ENCODE measurements at regions not wholly inside any gene's neighbourhood (a gene's known extent, or its start where the extent isn't known, plus 50 kb on each side); places are given as distances from the start of the nearest gene placed in this dataset.

DNA sequence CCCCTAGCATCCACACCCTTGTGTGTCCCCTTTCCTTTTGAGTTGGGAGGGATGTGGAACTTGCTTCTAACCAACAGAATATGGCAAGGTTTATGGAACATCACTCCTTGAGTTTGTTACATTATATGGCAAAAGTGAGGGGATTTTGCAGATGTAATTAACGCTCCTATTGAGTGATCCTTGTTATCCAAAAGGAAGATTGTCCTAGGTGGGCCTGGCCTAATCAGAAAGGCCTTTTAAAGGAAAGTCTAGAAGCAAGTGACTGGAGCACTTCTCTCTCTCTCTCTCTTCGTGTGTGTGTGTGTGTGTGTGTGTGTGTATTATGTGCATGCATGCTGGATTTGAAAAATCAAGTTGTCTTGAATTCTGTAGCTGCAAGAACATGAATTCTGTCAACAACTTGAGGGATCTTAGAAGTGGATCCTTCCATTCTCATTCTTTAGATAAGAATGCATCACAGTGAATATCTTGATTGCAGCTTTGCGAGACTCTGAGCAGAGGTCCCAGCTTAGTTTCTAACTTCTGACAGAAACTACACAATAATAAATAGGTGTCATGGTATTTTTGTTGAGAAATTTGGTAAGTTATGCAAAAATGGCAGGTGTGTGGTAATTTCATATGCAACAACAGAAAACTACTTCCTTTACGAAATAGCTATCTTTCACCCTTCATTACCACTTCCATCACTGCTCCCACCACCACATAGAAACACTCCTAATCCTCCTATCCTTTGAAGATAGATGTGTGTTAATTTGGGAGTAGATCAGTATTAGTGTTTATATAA, 360.9 kb upstream of the CBLB start:
- FAIRE-seq: no peak

DNA sequence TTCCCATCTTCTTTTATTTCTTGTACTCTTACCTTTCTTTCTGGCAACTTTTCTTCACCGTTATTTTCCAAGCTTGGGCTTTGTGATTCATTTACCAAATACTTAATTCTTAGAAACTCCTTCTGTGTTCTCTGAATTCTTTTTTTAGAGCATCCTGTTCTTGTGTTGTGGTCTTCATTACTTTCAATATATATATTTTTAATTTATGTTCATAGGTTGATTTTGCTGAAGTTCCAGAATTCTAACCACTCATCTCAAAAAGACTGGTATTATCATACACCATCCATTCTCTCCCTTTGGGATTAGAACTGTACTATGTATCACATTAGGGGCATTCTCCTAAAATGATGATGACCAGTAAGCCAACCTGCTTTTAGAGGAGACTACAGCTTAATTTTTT, 362.3 kb upstream of the CBLB start:
- FAIRE-seq: no peak

DNA sequence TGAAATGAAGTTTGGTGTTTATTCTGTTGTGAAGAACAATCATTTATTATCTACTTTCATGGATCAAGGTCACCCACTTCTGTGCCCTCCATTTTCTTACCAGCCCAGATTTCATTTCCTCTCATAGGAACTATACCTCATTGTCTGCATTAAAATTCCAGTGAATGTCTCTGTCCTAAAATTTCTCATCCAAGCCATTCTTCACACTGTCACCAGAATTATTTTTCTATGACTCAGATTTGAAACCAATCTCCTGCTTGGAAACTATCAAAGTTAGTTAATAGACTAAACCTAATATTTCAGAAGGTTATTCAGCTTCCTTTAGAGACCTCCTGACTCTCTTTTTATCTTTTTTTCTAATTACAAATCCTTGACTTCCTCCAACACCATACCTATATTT, 364.1 kb upstream of the CBLB start:
- FAIRE-seq: no peak

DNA sequence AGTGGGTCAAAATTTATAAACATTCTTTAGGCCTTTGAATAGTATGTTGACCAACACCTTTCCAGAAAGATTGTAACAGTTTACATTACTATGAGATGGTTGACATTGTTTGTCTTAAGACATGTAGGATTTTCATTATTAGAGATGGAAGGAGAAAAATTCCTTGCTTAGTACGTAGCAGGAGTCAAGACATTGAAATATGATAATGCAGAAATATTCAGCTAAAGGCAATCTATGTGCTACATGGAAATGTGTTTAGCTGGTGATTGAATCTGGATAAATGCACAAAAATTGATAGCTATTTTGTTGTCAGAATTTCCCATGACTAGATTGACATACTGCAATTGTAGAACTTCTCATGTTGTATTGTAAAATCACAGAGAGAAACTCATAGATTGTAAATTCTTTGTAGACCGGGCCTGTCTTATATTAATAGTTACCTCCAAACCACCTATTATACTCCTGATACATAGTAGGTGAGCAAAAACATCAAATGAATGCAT, 370.4 kb upstream of the CBLB start:
- no peak for FAIRE-seq

DNA sequence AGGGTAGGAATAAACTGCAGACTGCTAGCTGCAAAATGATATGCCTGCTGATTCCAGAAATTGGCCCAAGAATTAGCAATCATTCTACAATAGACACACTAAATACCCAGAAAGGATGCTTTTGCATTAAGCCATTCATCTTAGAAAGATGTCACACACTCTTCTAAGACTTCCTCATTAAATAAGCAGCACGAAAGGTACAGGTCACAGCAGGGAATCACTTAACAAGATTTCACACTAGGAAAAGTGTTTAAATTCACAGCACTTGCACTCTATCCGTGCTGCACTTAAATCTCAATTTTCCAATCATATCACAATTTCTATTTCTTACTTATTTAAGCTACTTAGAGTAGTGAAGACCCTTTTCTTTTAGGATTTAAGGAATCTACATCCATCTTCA, 372.8 kb upstream of the CBLB start:
- no peak for FAIRE-seq

DNA sequence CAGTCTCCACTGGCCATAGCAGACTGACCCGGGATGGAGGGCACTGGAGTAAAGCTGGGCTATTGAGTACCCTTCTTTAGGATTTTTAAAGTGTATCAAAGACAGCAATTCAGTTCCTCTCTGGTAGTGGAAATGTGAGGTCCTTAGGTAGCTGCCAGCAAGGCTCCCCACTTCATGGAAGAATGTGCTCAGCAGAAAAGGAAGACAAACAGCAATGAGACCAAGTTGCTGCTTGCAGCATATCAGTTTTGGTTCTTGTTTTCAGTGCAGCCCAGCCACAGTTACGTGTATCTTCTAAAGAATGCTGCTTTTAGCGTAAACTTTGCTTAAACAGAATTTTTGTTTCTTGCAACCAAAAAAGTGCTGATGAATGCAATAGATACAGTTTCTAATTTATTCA, 374.0 kb upstream of the CBLB start:
- no peak for FAIRE-seq

DNA sequence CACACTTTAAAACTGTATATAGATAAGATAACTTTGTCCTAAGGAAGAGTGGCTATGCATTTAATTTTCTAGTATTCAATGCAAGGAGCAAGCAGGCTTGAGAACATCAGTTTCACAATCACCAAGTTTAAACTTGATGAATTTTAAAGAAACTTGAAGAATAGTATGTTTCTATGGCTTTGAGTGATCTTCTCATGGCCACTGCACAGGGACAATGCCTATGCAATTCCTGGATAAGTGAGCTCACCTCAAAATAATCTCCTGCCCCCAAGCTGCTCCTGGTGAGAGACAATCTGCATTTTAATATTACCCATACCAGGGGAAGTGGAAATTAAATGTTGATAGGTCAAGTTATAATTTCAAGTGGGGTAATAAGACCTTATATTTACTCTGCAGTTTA, 376.6 kb upstream of the CBLB start:
- FAIRE-seq: no peak

DNA sequence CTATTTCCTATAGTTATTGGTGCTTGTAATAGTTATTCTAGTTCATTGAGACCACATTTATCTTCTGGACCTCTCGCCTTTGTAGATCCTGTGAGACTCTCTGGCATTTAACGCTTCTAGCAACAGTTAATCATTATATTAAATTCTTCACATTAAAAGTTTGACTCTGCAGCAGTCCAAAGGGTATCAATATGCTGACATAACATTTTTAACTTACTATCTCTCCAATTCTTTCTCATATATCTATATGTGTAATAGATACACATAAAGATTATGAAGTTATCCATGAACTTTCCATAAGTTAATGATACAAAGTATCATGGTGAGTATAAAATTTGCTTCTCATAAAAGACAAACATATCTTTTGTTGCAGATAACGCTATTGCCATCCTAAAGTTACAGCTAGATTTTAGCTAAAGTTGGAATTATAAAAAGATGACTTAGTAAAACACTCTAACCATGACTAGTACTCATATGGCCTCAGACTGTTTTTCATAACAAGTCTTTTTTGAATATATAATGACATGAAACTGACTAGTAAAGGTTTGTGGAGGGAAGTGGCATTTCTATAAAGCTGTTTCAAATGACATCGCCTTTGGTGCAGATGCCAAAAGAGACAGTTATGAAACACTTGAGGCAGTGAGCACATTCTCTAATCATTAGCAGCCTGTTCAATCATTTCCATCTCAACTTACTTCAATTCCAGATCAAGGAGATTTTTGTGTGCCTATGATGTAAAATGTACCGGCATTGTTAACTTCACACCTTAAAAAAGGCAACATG, 379.3 kb upstream of the CBLB start:
- no peak for FAIRE-seq

DNA sequence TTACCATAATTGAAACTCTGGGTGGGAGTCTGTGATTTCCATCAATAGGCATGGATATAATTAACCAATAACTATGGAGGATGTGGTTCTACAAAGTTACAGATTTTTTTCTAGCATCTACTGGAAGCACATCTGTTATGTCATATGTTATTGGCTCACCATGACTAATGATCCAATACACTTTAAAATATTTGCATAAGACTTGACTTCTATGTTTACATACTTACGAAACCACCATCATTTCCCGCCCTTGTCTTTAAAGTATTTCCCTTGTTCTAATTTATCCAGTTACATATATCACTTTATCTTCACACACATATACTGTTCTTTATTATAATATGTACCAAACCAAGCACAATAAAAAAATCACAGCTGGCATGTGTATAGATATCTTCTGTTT, 380.3 kb upstream of the CBLB start:
- FAIRE-seq: no peak

DNA sequence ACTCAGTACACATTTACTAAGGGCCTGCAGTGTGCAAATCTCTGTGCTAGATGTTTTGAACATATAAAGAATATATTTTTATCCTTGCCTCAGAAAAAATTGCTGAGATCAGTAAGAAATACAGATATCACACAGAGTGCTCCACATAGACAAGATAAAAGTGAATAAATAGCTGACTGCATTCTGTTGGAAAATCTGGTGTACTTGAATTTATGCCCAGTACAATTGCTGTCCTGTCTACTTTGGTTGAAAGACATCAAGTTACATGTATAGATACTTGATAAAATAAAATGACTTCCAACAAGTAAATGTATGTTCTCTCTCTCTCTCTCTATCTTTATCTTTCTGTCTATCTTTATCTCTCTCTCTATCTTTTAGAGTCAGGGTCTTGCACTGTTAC, 381.2 kb upstream of the CBLB start:
- no peak for FAIRE-seq

DNA sequence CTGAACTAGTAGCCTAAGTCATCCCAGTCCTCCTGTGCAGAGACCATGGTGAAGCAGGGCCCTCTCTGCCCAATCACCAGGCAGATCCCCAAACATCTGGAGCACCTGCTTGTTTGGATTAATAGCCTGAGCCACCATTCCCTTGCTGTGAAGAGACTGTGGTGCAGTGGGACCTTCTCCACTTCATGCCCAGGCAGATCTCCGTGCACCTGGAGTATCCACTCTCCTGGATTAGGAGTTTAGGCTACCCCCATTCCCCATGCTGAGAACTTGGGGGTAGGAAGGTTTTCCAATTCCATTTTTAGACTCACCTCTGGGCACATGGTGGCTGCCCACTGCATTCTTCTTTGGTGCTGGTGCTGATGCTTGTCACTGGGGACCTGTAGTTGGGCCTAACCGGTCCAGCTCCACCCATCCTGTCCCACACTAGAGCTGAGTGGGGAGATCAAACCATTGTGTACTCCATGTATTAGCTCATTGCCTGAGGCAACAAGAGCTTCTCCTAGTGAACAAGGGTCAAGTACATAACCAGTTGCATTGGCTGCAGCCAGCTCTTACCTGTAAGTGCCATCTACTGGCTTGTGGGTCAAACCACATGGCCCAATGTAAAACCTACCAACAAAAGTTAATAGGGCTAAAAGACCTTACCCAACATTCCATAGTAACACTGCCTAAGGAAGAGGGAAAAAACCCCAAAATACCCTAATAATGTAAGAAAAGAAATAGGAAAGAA, 382.5 kb upstream of the CBLB start:
- FAIRE-seq: no peak

DNA sequence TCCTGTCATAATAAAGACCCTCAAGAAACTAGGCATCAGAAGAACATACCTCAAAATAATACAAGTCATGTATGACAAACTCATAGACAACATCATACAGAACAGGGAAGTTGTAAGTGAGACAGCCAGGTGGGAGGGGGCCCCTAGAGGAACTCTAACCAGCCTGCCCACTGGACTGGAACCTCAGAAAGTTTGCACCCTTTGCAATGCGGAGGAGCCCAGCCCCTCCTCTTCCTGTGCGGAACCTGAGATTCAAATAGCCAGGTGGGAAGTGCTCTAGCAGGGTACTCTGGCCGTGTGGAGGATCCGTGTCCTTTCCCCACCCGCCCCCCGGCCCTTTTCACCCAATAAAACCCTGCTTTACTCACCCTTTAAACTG, 387.0 kb upstream of the CBLB start:
- FAIRE-seq: no peak

DNA sequence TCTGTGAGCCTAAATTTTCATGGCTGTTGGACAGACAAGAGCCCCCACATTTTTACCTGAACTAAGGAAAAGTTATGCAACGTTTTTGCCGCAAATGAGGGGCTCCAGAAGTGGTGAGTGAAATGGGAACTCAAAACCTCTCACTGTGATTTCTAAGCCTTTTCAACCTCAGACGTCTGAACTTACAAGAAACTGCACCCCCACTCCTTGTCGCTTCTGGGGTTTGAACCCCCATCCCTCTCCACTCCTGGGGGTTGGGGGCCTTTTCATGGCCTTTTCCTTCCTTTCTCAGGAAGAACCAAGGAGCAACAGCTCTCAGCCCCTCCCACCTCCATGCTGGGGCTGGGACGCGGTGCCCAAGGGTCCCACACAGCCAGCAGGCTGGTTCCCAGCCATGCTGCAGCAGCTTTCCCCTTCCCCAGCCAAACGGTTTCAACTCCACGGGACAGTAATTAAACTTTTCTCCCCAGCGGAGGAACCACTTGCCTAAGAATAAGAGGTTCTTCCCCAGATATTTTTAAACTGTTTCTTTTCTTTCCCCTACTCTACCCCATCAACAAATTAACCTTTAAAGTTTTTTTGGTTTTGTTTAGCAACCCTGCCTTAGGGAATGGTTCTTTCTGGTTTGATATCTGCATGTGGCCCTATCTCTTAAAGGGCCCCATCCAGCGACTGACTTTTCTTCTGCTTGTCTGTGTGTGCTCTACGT, 387.6 kb upstream of the CBLB start:
- no peak for FAIRE-seq

DNA sequence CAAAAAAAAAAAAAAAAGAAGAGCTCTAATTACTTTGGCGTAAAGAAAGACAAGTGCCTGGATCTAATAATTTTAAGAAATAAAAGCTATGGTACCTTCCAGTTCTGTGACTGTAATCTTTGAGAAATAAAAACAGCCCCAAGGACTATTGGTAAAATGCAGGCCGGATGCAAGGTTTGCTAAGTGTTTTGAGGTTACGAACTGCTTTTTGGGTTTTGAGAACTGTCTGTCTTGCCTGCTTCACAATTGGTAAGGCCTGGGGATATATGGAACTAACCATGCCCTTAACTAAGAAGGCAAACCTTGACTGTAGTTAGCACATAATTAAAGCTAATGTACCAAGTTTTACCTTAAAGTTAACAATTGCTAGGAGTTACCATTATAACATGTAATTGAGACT, 388.4 kb upstream of the CBLB start:
- FAIRE-seq: no peak

DNA sequence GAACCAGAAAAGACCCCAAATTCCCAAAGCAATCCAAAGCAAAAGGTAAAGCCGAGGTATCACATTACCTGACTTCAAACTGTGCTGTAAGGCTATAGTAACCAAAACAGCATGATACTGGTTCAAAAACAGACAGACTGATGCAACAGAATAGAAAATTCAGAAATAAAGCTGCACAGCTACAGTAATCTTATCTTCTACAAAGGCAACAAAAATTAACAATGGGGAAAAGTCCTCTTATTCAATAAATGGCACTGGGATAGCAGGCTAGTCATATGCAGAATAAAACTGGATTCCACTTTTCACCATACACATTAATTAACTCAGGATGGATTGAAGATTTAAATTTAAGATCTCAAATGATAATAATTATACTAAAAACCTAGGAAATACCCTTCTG, 392.6 kb upstream of the CBLB start:
- FAIRE-seq: no peak

DNA sequence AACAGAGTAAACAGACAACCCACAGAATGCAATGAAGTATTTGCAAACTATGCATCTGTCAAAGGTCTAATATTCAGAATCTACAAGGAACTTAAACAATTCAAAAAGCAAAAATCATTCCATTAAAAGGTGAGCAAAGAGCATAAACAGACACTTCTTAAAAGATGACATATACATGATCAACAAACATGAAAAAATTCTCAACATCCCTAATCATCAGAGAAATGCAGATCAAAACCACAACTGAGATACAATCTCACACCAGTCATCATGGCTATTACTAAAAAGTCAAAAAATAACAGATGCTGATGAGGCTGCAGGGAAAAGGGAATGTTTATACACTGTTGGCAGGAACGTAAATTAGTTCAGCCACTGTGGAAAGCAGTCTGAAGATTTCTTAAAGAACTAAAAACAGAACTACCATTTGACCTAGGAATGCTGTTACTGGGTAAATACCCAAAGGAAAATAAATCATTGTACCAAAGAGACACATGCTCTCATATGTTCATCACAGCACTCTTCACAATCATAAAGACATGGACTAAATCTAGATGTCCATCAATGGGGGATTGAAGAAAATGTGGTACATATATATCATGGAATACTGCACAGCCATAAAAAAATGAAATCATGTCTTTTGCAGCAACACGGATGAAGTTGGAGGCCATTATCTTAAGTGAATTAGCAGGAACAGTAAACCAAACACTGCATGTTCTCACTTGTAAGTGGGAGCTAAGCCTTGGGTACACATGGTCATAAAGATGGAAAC, 393.3 kb upstream of the CBLB start:
- FAIRE-seq: no peak

DNA sequence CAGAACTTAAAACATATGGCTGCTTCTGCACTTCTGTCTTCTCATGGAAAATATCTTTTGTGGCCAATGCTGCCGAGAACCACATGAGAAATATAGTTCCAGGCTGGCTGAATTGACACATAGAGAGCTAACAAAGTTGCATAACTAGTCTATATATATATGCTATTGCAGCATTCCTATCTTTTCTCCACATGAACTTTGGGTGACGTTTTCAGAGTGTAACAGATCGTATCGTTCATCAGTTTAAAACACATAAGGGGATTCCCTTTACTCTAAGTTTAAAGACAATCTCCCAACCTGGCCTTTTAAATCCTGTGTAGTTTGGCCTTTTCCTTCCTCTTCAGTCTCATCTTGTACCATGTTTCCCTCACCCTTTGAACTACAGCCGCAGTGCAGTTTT, 394.2 kb upstream of the CBLB start:
- no peak for FAIRE-seq

DNA sequence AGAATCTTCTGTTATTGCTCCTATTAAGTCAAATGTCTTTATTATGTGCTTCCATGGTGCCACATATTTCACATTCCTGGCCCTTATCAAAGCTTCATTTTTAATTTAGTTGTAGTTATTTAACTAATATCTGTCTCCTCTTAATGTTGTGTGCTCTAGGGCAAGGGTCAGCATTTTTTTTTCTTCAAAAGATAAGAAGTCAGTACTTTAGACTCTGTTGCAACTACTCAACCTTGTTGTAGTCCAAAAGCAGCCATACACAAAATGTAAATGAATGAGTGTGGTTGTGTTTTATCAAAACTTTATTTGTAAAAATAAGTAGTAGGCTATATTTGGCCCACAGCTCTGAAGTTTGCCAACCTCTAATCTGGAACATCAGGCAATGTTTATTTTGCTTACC, 394.7 kb upstream of the CBLB start:
- FAIRE-seq: no peak

DNA sequence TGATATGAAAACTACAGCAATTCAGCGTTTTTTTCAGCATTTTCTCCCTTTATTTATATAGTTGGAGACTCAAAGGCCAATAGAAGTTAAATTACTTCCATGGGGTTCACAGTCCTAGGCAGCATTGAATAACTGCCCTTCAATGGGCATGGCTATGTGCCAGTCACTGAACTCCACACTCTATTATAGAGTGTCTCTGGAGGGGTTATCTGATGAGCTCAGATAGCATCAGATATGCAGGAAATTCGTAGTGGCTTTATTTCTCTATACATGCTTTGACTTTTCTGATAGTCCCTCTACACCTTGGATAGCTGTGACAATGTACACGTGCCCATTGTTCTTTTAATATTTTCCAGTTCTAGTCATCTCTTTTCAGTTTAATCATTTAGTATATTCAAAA, 396.9 kb upstream of the CBLB start:
- FAIRE-seq: no peak

DNA sequence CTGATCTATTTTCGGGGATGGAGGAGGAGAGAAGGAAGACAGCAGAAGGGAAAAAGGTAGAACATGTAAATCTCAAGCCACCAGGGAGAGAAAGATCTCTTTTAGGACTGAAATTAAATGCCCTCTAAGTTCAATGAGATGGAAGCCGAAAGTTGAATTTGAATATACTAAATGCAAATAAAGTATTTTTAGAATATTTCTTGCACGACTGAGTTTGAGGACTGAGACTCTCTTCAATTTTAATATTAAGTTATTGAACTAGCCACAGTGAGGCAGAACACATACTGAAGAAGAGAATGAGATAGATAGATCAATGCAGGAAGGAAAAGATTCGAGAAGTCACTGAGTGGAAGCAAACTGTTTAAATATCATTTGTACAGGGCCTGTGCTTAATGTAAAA, 399.9 kb upstream of the CBLB start:
- no peak for FAIRE-seq

DNA sequence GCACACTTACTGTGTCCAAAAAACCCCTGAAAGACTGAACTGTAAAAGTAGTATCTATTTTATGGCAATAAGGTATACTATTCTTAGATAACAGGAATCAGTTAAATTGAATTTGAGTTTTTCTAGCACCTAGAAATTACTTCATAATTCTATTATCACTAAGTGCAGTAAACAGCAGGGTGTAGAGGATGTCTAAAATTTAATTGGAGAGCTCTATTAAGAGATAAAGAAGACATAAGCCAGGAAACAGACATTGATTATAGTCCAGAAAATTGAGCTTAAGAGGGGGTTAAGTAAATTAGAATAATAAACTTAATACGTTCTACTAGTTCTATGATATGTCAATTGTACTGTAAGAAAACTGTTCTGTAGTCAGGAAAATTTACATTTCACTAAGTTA, 403.5 kb upstream of the CBLB start:
- no peak for FAIRE-seq

DNA sequence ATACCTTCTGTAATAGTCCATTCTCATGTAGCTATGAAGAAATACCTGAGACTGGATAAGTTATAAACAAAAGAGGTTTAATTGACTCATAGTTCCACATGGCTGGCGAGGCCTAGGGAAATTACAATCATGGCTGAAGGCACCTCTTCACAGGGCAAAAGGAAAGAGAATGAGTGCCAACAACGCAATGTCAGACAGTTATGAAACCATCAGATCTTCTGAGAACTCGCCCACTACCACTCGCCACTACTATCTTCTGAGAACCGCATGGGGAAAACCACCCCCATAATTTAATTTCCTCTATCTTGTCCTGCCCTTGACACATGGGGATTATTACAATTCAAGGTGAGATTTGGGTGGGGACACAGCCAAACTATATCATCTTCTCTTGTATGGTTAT, 406.8 kb upstream of the CBLB start:
- FAIRE-seq: no peak

Data from A204.1 (cell line).